ENCODE measurements at regions not wholly inside any gene's neighbourhood (a gene's known extent, or its start where the extent isn't known, plus 50 kb on each side); places are given as distances from the start of the nearest gene placed in this dataset.

DNA sequence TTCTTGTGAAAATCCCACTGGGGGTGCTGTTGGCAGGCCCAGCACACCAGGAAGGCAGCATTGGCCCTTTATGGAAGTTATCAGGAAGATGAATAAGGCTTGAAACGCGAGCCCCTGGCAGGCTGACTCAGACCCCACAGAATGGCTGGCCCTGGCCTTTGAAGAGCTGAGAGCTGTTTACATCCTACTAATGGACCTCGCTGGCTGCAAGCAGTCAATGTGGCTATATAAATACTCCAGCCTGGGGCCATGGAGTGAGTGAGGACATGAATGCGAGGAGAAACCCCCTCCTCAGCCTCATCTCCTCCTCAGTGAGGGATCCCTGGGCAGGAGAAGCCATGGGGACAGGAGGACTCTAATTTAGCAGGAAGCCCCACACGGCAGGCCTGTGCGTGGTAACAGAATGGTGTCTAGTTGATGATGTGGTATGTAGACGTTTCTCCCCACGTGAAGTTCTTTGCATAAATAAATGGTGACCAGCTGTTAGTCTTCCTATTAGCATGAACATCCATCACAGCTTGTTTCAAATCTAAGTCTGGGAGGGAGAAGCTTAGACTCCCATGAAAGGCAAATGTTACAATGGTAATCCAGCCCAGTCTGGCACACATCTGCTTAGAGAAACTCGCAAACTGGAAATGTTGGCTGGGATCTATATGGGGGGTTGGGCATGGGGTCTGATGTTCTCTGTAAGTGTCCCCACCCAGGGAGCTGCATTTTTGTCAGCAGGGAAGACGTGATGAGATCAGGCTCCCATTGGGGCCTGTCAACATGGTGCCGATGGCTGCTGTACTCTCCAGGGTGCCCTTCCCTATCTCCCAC, 175.1 kb upstream of the PITX1 start (continued):
- TF ChIP-seq ZNF17 (CRISPR knock-in tag; IDR thresholded peaks at IDR 0.05) = no peak
- TF ChIP-seq SOX6 (IDR thresholded peaks at IDR 0.05) = no peak
- no peak for TF ChIP-seq SOX6 (CRISPR knock-in tag; IDR thresholded peaks at IDR 0.05)
- TF ChIP-seq ZBTB25 (CRISPR knock-in tag; IDR thresholded peaks at IDR 0.05) = no peak
- TF ChIP-seq GABPA (IDR thresholded peaks at IDR 0.05; ENCODE audit: low read depth, low read length) = no peak
- no peak for TF ChIP-seq GABPA (CRISPR knock-in tag; IDR thresholded peaks at IDR 0.05; ENCODE audit: low read depth)
- TF ChIP-seq HOXA9 (CRISPR knock-in tag; IDR thresholded peaks at IDR 0.05; ENCODE audit: borderline replicate concordance) = no peak
- TF ChIP-seq IRX3 (CRISPR knock-in tag; IDR thresholded peaks at IDR 0.05; ENCODE audit: borderline replicate concordance, low read depth) = no peak
- TF ChIP-seq HCFC1 (IDR thresholded peaks at IDR 0.05; ENCODE audit: low read depth, low read length) = no peak
- no peak for TF ChIP-seq MED13 (CRISPR knock-in tag; IDR thresholded peaks at IDR 0.05)
- TF ChIP-seq ZNF614 (CRISPR knock-in tag; IDR thresholded peaks at IDR 0.05; ENCODE audit: borderline replicate concordance) = no peak
- TF ChIP-seq SOX5 (CRISPR knock-in tag; IDR thresholded peaks at IDR 0.05; ENCODE audit: borderline replicate concordance) = peak; percentile 31; the same call in 1 of the 2 replicates
- TF ChIP-seq ZNF484 (CRISPR knock-in tag; IDR thresholded peaks at IDR 0.05; ENCODE audit: borderline replicate concordance, low read depth) = no peak
- TF ChIP-seq TCF12 (IDR thresholded peaks at IDR 0.05) = no peak
- TF ChIP-seq TCF12 (CRISPR knock-in tag; IDR thresholded peaks at IDR 0.05) = no peak
- TF ChIP-seq NAIF1 (CRISPR knock-in tag; IDR thresholded peaks at IDR 0.05; ENCODE audit: borderline replicate concordance) = no peak
- TF ChIP-seq ZNF318 (CRISPR knock-in tag; IDR thresholded peaks at IDR 0.05) = no peak
- no peak for TF ChIP-seq ETV5 (CRISPR knock-in tag; IDR thresholded peaks at IDR 0.05; ENCODE audit: borderline replicate concordance)
- TF ChIP-seq SMC3 (IDR thresholded peaks at IDR 0.05; ENCODE audit: low read length) = no peak
- TF ChIP-seq ZNF570 (CRISPR knock-in tag; IDR thresholded peaks at IDR 0.05; ENCODE audit: borderline replicate concordance) = no peak
- TF ChIP-seq CBX2 (IDR thresholded peaks at IDR 0.05; ENCODE audit: low read depth, low read length) = no peak
- TF ChIP-seq CBX2 (CRISPR knock-in tag; IDR thresholded peaks at IDR 0.05; ENCODE audit: low read depth) = no peak
- TF ChIP-seq MED8 (CRISPR knock-in tag; IDR thresholded peaks at IDR 0.05; ENCODE audit: insufficient replicate concordance) = no peak
- TF ChIP-seq FOXO1 (CRISPR knock-in tag; IDR thresholded peaks at IDR 0.05) = peak; percentile 59; the same call in 1 of the 2 replicates

Measured in HepG2 (cell line).